Psoas muscle (tissue), 7 donors: ENCODE measurements at regions not wholly inside any gene's neighbourhood (a gene's known extent, or its start where the extent isn't known, plus 50 kb on each side); places are given as distances from the start of the nearest gene placed in this dataset.

Experiments used
- ATAC-seq, 4 donors: fragments of 200-7000 bp; cut with Tn5 transposase; one replicate each; pipeline ENCODE4 v1.9.1; 2020; ENCODE audit warnings: moderate library complexity in 3 of 4, mild to moderate bottlenecking in 2 of 4
- DNase-seq, 2 donors: peaks; one replicate each; pipeline ENCODE4 v3.0.0-alpha.2; 2020
- H3K27ac ChIP-seq: fragments of 200-600 bp; one replicate; pipeline ENCODE4 v1.8.0; 2022
- H3K27me3 ChIP-seq, 3 donors: fragments of 200-600 bp in 1 of 3; one replicate each; pipeline versions ENCODE4 v1.6.1 to v1.8.0; 2013 to 2022; ENCODE audit warnings: low read length in 2 of 3, mild to moderate bottlenecking in 2 of 3, moderate library complexity in 1 of 3; ENCODE audit not compliant: insufficient read depth in 3 of 3
- H3K36me3 ChIP-seq, 2 donors: fragments of 200-600 bp in 1 of 2; one replicate each; pipeline versions ENCODE4 v1.6.1 to v1.8.0; 2013 to 2022; ENCODE audit warnings: low read depth in 1 of 2, mild to moderate bottlenecking in 1 of 2, moderate library complexity in 1 of 2; ENCODE audit not compliant: insufficient read depth in 1 of 2
- H3K4me1 ChIP-seq: fragments of 200-600 bp; one replicate; pipeline ENCODE4 v1.8.0; 2022
- H3K4me3 ChIP-seq: fragments of 200-600 bp; one replicate; pipeline ENCODE4 v1.8.0; 2022; ENCODE audit warnings: mild to moderate bottlenecking
- H3K9me3 ChIP-seq: fragments of 200-600 bp; one replicate; pipeline ENCODE4 v1.8.0; 2022
- CTCF ChIP-seq: fragments of 200-600 bp; IDR thresholded peaks from one replicate; pipeline ENCODE4 v1.8.0; 2022; ENCODE audit warnings: antibody characterized with exemption
- WGBS, 3 donors: extraction: QIAGEN DNeasy Blood & Tissue Kit; methylation state at CpG; one replicate each; pipeline versions ENCODE4 v1.1.6 to v1.1.7; 2013; 5-methylcytosine and 5-hydroxymethylcytosine counted together
- intact Hi-C, 2 donors: fragments of 100-400 bp; cut with DNase I; formaldehyde crosslinking; loops; one replicate each; pipeline versions ENCODE4 v1.11.0 to v1.14.2; 2022
- donor health status: healthy with polysubstance abuse.
- donor health status: DM: no; HTN: no; CAD: no; lungs with moderate emphysema.
- donor health status: Bipolar disorder and iron deficiency.
- donor health status: healthy.
- donor health status: DM: yes; HTN: yes; CAD: no.
- donor health status: DM: no; HTN: no; CAD: no.
- donor health status: DM: yes; HTN: yes; CAD: no.

- WGBS, 3 donors, result 62 to 64% (median 63%) methylated on average over 5 of the region's 5 CpGs
- no peaks in the 10 kb centered on the region for H3K27me3 ChIP-seq
- no peaks in the 10 kb centered on the region for H3K36me3 ChIP-seq
- no peak for DNase-seq
- H3K27ac ChIP-seq, result no peak overlapping the region
- H3K4me3 ChIP-seq, result no peak overlapping the region
- no peaks in the 10 kb centered on the region for H3K4me1 ChIP-seq
- no peak for ATAC-seq
- H3K9me3 ChIP-seq, result no peaks in the 10 kb centered on the region
- intact Hi-C loops, result no loop called here
- TF ChIP-seq CTCF, result no peak
These were observed 281.4 kb upstream of the SLCO3A1 start for GRCh38 chr15:91572110-91572509.

DNA sequence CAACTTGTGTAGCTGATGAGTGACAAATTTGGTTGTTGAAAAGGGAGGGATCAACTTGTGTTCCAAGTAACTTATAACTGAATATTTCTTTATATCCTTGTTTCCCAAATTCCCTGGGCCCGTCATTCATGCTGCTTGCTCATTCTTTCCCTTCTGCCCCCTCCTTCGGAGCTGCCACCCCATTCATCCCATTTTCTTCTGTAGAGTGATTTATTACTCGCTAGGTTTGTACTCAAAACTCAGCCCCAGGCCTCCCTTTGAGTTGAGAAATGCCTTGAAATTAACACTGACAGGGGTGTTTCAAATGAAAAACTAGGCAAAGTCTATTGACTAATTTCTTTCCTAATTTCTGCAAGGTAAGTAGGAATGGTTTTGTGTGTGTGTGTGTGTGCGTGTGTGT is 277.4 kb upstream of the SLCO3A1 start:
- no peak for ATAC-seq
- no peak overlapping the region for H3K27ac ChIP-seq
- TF ChIP-seq CTCF, result no peak
- no peaks in the 10 kb centered on the region for H3K9me3 ChIP-seq
- H3K4me1 ChIP-seq, result peaks cover 11% of the 10 kb centered on the region
- H3K27me3 ChIP-seq, result no peaks in the 10 kb centered on the region
- H3K4me3 ChIP-seq, result no peak overlapping the region
- no peak for DNase-seq
- intact Hi-C loops, result no loop called here
- H3K36me3 ChIP-seq, result no peaks in the 10 kb centered on the region
- WGBS, 3 donors, result 73 to 83% (median 79%) methylated on average over 4 of the region's 4 CpGs

DNA sequence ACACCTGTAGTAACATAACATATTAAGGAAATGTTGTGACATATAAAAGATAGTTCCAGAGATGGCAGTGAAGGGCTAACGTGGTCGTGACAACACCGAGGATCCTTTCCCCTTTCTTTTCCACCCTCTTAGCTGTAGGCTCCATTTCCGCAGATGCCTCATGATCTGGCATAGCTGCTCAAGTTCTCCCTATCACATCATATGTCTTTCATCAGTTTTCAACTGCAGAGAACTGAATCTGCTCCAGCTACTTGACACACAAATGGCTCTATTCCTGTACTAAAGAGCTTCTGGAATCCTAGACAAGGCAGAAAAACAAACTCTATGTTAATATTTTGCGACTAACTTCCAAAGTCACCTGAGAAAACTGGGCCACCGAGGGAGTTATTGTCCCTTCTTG is 275.0 kb upstream of the SLCO3A1 start:
- no peaks in the 10 kb centered on the region for H3K27me3 ChIP-seq
- intact Hi-C loops, result no loop called here
- no peaks in the 10 kb centered on the region for H3K36me3 ChIP-seq
- peaks cover 11% of the 10 kb centered on the region for H3K4me1 ChIP-seq
- H3K27ac ChIP-seq, result no peak overlapping the region
- peak; percentile 43 to 84 (median 56) for ATAC-seq
- no peaks in the 10 kb centered on the region for H3K9me3 ChIP-seq
- WGBS, 3 donors, result 24 to 70% (median 34%) methylated on average over 6 of the region's 6 CpGs
- H3K4me3 ChIP-seq, result no peak overlapping the region
- DNase-seq, result no peak
- no peak for TF ChIP-seq CTCF

DNA sequence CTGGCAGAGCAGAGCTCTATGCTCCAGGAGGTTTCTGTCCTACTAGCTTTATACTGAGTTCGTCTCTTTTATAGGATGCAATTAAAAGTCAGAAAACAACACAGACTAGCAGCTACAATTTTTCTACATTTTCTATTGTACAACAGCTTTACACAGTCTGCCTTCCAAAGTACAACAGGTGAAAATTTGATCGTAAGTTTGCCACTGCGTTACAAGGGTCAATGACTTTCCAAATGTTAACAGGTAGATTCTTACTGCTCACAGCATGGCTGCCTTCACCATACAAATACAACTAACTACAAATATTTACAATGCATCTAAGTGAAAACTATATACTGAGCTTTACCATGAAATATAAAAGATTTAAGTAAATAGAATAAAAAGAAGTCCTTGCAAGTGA is 268.6 kb upstream of the SLCO3A1 start:
- peaks cover 0 to 4% (median 3%) of the 10 kb centered on the region in 3 donors for H3K27me3 ChIP-seq
- no peak overlapping the region for H3K4me3 ChIP-seq
- TF ChIP-seq CTCF, result no peak
- no peaks in the 10 kb centered on the region for H3K36me3 ChIP-seq
- ATAC-seq (no peak), DNase-seq (no peak)
- WGBS, 3 donors, result 90 to 94% (median 91%) methylated on average over 3 of the region's 3 CpGs
- no peak overlapping the region for H3K27ac ChIP-seq
- intact Hi-C loops, result no loop called here
- no peaks in the 10 kb centered on the region for H3K4me1 ChIP-seq
- no peaks in the 10 kb centered on the region for H3K9me3 ChIP-seq

- H3K4me3 ChIP-seq, result no peak overlapping the region
- H3K27me3 ChIP-seq, result peaks cover 0 to 4% (median 3%) of the 10 kb centered on the region in 3 donors
- DNase-seq (no peak), ATAC-seq (no peak)
- no peaks in the 10 kb centered on the region for H3K9me3 ChIP-seq
- no peaks in the 10 kb centered on the region for H3K4me1 ChIP-seq
- H3K27ac ChIP-seq, result no peak overlapping the region
- TF ChIP-seq CTCF, result no peak
- intact Hi-C loops, result no loop called here
- H3K36me3 ChIP-seq, result no peaks in the 10 kb centered on the region
- WGBS, 3 donors, result 67 to 74% (median 70%) methylated on average over 4 of the region's 4 CpGs
These were observed 266.9 kb upstream of the SLCO3A1 start for GRCh38 chr15:91586560-91586959.
